Stimulated activated CD8-positive, alpha-beta memory T cell treated with anti-CD3 and anti-CD28 coated beads, Interleukin-15, amount 100 ng/mL, for 1 hour (primary cell): ENCODE measurements at regions not wholly inside any gene's neighbourhood (a gene's known extent, or its start where the extent isn't known, plus 50 kb on each side); places are given as distances from the start of the nearest gene placed in this dataset.

Source experiments
- DNase-seq: peaks from one replicate; pipeline ENCODE4 v3.0.0-alpha.2; 2020; ENCODE audit warnings: low read depth

DNA sequence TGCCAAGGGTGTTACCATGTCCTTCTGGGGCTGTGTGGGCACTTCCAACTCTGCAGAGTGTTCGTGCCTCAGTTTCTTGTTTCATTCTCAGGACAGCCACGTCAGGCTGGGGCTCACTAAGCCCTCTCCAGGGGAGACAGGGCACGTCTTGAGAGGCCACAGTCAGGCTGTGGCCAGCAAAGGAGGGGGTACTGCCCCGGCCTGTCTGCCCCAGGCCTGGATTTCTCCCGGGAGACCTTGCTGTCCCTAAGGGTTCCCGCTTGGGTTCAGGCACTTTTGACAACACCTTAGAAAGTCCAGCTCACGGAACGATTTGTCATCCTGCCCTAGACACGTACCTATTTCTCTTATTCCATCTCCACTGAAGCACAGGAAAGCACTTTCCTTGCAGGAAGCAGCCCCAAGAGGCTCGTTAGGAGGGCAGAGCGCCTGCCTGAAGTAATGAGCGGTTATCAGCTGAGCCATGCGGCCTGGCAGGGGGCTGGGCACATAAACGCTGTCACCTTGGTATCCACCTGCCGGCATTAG is 290.4 kb upstream of the RTL1 start:
- DNase-seq = no peak

DNA sequence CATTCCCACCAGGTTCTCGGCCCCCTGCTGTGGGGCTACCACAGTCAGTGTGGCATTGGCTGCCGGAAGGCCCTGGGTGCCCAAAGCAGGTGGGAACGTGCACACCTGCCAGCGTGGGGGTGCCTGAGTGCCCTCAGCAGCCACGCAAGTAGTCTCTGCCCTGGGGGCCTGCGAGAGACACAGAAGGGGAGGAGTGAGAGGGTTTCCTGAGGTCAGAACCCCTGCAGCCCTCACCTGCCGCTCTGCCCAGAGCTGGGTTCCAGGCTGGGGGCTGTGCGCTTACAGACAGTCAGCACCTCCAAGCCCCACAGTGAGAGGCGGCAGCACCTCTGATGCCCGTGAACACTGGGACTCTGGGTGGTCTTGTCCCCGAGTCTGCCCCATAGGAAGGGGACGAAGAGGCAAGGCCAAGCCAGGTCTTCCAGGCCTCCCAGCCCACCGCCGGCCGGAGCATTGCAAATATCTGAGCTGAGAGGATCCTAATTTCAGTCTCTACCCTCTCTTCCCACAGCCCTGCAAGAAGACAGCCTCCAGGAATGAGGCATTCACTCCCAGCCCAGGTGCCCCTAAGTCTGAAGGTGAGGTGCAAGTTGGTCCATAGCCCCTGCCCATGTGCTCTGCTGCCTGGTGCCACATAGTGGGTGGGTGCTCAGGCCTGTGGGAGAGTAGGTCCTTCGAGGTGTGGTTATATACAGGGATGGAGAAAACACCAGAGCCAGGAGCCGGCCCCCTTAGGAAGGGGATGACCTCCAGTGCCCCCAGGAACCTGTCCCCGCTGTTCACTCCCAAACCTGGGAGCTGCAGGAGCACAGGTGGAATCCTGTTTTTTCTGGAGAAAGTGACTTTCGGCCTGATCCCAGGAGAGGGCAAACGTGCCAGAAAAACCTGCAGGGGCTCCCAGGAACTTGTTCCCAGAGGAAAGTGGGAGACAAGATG is 291.1 kb upstream of the RTL1 start:
- no peak for DNase-seq

DNA sequence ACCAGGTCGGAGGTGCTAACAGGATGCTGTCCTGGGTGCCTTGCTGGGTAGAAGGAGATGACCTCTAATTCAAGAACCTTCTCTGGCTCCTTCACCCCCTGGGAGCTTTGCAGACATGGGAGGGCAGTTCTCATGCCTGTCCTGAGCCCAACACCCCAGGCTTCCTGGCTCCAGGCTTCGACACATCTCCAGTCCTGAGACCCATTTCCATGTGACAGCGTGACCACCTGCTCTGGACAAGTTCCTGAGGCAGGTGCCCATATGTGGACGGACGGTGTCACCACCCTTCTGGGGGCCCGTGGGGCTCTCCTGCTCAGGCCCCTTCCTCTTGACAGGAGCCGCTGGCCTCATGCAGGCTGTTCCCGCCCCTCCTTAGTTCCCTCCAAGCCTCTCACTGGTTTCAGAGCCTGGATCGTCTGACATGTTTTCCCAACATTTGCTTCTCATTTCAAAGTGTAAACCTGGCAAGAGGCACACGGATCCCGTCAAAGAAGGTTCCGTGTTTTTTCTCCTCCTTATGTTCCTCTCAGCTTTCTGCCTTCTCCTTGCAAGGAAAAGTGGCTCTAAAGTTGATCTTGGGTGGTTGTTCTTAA is 291.9 kb upstream of the RTL1 start:
- DNase-seq = no peak

DNA sequence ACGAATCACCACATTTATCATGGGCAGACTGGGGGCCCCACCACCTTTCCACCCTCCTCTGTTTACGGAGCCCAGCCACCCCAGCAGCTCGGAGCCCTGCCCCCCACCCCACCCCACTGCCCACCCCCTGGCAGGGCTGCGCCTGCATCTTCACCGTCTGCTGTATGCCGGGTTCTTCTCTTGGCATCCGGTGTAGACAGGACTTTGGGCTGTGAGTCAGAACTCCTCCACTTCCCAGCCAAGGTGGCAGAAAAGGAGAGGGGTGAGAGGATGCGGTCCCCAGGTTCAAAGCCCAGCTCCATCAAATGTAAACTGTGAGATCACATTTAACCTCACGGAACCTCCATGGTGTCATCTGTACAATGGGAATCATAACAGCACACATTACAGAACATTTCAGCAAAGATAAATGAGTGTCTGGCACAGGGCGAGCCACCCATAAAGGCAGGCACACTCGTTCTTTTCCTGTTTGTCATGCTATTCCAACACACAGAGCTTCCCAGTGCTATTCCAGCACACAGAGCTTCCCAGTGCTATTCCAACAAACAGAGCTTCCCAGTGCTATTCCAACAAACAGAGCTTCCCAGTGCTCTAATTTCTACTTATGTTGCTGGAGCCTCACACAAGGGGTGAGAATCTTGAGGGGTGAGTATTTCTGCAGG is 292.7 kb upstream of the RTL1 start:
- DNase-seq = no peak

DNA sequence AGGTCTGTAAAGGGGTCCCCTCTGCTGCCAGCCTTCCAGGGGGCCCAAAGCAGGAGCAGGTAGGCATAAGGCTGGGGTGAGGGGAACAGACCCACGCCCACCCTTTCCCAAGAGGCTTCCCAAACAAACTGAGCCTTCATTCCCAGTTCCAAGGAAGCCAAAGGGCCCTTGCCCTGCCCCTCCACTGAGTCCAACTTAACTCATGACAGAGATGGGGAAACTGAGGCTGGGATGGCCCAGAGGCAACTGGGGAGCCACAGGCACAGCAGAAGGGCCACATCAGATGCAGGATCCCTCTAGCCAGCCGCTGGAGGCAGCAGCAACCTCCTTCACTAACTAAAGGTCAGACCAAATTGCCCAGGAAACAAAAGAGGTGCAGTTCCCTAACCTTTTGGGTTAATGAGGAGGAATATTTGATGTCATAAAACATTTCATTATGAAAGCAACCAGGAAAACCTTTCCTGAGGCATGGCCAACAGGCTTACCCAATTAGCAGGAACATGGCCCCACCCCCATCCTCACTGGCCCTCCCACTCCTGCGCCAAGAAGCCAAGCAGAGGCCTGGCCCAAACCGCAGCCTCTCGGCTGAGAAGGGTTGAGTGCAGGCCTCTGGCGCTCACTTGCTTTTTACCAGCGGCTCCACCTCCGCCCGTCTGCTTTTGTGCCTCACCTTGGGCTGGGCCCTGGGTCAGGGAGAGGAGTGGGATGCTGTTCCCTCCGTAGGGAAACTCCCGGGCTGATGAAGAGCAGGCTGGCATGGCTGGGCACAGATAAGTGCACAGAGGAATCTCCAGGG is 293.5 kb upstream of the RTL1 start:
- no peak for DNase-seq

DNA sequence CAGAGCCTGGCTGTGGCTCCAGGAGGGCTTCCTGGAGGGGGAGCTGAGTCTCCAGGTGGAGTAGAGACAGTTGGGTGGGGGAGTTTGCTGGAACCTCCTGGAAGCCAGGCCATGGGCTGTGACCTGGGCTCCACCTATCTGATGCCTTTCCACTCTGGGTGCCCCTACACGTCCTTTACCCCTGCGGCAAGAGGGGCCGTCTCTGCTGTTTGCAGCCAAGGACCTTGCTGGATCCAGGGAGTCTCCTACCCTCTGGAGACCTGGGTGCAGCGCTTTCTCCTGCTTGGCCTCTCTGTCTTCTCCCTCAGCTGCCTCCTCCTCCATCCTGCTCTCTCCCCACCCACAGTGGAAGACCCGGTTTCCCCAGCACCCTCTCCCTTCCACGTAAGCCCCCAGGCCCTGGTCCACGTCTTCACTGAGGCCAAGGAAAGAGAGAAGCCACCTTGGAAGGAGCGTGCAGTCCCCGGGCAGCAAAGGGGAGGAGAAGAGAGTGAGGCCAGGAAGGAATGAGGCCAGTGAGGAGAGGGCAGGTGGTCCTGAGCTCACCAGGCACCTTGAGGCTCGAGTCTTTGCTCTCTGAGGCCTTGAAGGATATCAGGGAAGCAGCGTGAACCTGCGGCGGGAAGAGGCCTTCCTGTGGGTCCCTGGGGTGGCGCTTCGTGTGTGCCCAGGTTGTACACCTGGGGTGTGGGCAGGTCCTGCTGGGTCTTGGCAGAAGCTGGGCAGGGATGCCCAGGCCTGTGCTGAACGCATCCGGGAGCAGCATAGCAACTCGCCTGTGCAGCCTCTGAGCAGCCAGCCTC is 294.3 kb upstream of the RTL1 start:
- DNase-seq = no peak

DNA sequence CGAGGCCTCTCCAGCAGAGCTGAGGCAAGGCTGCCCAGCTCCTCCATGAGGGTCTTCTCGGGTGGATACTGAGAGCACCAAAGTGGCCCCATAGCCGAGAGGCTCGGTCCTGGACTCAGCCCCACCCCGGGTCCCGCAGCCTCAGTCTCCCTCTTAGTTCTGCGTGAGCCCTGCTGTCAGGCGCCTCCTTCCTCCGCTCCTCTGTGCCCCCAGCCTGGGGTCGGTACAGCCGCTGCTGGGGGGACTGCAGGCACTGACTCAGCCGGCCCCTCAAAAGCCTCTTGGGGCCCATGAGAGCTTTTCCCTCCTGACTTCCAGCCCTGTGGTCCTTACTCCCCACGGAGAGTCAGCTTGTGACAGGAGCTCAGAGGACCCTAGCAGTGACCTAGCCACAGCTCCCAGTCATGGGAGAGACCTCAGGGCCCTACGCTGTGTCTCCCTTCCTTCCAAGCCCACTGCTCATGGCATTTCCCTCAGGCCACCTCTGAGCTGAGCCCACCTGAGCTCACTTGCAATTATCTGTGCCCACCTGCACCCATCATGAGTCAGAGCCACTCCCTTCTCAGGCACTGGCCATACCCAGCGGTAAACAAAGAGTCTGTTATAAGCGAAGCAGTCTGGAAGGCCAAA is 295.0 kb upstream of the RTL1 start:
- DNase-seq = no peak

DNA sequence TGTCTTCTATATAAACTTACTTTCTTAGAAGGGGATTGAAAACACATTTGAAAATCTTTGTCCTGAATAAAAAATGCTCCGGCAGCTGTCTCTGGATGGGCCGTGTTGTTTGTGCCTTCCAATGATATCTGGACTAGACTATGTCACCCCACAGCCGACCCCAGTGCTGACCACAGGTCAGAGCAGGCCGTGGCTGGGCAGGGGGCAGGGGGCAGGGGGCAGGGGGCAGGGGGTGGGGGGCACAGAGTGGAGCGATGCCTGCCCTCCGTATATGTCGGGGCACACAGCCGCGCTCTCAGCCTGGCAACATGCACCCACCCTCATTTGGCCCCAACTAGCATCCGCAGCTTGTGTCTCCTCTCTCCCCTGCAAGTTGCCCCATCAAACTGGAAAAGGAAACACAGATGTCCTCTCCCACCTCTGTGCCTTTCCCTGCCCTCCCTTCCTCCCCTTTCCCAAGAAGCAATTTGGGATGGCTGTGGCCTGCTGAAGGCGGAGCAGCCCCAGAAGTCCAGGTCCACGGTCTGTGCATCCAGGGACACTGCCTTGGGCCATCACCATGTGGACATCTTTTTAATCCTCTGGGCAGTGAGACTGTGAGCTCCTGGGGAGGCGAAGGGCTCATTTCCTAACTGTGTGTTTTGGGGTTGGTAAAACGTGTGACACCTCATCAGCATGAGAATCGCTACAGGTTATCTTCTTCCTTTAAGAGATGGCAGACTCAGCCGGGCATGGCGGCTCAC is 295.7 kb upstream of the RTL1 start:
- no peak for DNase-seq

DNA sequence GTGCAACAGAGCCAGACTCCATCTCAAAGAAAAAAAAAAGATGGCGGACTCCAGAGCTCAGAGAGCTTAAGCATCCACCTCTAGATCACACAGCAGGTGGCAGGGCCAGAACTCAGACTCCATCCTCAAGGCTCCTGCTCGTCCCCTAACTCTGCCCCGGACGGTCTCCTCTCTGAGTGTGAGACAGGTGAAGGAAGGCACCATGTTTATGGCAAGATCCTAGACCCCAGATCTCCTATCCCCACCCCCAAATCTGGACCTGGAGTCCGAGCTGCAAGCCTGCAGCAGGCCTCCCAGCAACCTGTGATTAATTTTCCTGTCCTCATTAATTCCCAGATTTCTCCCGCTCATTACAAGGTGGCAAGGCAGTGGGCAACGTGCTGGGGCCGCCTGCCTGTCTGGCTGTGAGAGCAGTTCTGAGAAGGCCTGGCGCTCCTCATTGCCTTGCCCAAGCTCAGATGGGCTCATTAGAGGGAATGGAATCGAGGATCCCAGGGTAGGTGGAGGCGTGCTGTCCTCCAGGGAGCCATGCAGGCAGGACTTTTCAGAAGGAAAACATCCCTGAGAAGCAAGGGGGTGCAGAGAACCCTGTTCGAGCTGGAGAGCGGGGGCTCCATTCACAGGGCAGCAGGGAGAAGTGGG is 296.6 kb upstream of the RTL1 start:
- no peak for DNase-seq

DNA sequence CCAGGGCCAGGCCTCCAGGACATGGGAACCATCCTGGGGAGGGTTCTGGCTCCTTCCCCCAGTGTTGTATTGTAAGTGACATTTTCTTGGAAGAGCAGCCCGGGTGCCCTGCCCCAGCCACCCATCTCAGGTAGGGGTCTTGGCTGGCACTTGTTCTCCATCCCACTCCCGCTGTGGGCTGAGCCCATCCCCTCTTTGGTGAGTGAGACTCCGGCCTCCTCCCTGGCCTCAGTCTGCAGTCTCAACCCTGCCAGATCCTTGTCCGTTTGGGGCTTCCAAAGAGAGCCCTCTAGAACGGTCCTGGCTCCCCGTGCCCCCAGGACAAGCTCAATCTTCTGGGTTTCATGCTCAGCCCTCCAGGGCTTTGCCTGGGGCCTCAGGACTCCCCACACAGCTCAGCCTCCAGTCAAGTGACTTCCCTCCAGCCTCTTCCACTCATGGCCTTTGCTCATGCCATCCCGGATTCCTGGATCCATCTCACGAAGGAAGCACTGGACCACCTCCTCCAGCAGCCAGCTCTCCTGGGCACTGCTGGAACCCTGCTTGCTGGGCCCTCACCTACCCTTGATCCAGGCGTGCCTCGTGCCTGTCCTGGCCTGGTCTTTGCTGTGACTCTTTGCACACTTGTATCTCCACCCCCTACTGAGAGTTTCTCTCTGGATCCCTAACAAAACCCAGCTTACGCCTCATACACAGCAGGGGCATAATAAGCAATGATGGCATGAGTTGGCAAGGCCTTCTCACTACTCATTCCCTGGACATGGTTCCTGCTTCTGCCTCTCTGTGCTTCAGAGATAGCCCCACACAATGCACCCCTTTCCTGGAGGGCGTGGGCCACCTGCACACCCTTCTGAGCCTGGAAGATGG is 297.4 kb upstream of the RTL1 start:
- no peak for DNase-seq

DNA sequence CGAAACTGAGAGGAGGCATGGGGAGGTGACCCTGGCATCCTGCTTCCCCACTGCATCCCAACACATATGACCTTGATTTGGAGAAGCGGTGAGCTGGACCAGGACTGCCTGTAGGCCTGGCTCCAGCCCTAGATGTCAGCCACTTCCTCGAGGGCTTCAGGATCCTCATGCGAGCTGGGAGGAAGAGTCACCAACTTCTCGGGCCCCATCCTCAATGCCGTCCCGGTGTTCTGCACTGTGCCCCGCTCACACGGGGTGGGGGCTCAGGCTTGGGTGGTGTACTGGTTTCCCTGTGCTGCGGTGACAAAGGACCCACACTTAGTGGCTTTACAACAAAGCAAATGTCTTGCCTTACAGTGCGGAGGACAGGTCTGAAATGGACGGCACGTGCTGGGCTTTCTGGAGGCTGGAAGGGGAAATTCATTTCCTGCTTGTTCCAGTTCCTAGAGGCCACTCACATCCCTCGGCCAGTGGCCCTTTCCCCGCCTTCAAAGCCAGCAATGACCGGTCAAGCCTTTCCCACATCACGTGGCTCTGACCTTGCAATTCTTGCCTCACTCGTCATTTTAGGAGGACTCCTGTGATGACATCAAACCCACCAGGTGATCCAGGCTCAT is 298.1 kb upstream of the RTL1 start:
- DNase-seq = no peak

DNA sequence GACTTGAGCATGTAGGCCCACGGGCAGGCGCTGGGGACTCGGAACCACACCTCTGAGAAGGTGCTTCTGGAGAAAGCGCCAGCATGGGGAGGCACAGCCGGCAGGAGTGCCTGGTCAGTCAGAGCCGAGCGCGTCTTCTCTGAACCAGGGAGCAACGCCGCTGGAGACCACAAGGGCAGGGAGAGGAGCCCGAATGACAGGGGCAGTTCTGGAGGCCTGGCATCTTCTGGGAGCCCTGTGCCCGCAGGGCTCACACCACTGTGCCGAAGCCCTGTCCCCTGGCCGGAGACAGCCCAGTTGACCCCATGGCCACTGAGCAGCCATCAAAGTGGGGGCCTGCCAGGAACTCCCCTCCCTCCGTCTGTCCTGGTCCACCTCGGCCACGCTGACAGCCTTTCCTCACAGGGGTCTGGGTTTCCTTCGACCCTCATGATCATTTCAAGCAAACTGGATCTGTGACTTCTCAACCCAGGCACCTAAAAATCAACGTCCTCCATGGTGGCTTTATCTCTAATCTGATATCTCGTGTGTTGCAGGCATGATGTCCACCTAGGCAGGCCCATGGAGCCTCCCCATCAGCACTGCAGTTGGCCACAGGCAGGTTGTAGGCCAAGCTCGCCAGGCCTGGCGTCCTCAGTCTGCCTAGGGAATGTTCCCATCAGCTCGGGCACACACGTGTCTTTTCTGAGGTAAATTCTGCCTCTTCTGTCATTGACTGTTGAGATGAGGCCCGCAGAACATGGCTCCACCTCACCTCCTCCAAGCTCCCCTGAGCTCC is 299.3 kb upstream of the RTL1 start:
- no peak for DNase-seq

DNA sequence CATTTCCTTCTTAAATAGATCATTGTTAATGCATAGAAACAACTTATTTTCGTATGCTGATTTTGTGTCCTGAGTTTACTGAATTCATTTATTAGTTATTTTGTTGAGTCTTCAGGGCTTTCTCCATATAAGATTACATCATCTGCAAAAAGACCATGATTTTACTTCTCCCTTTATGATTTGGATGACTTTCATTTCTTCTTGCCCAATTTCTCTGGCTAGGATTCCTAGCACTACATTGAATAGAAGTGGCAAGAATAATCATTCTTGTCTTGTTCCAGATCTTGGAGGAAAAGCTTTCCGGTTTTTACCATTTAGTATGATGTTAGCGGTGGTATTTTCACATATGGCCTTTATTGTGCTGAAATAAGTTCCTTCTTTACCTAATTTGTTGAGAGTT is 303.0 kb upstream of the RTL1 start:
- no peak for DNase-seq

DNA sequence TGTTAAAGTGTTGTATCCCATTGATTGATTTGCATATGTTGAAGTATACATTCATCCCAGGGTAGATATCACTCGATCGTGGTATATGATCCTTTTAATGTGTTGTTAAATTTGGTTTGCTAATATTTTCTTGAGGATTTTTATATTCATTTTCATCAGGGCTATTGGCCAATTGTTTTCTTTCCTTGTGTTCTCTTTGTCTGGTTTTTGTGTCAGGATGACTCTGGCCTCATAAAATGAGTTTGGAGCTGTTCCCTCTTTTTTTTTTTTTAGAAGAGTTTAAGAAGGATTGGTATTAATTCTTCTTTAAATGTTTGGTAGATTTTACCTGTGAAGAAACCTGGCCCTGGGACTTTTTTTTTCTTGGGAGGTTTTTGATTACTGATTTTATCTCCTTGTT is 303.5 kb upstream of the RTL1 start:
- no peak for DNase-seq

DNA sequence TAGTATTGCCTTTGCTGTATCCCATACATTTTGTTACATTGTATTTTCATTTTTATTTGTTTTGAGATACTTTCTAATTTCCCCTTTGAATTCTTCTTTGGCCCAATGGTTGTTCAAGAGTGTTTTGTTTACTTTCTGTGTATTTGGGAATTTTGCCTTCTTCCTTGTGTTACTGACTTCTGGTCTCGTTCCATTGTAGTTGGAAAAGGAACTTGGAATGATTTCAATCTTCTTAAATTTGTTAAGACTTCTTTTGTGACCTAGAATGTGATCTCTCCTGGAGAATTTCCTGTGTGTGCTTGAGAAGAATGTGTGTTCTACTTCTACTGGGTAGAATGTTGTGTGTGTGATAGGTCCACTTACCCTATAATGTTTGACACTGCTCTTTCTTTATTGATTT is 304.4 kb upstream of the RTL1 start:
- DNase-seq = no peak

DNA sequence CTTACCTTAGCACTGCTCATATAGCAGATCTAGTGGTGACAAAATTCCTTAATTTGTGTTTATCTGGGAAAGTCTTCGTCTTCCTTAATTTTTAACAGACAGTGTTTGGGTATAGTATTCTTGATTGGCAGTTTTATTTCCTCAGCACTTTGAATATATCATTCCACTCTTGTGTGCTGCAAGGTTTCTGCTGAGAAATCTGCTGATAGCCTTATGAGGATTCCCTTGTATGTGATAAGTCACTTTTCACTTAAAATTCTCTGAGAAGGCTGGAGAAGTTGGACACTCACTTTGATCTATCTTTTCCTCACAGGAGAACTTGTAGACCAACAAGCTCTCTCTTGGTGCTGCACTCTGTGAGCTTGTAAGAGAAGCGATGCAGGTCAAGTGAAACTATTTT is 306.1 kb upstream of the RTL1 start:
- no peak for DNase-seq

DNA sequence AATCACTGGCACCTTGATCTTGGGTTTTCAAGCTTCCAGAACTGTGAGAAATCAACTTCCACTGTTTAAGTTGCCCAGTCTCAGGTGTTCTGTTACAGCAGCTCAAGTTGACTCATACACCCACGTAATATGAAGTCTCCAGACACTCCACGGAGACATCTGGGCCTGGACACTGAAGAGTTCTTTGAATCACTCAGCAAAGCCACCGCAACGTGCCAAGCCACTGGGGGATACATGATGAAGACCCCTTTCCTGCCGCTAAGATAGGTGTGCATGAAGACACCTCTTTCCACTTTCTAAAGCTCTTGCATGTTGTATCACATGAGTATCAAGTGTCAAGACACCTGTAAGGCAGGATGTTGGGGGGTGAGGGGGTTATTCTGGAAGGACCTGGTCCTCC is 311.7 kb upstream of the RTL1 start:
- no peak for DNase-seq
